ENCODE measurements at regions not wholly inside any gene's neighbourhood (a gene's known extent, or its start where the extent isn't known, plus 50 kb on each side); places are given as distances from the start of the nearest gene placed in this dataset.

DNA sequence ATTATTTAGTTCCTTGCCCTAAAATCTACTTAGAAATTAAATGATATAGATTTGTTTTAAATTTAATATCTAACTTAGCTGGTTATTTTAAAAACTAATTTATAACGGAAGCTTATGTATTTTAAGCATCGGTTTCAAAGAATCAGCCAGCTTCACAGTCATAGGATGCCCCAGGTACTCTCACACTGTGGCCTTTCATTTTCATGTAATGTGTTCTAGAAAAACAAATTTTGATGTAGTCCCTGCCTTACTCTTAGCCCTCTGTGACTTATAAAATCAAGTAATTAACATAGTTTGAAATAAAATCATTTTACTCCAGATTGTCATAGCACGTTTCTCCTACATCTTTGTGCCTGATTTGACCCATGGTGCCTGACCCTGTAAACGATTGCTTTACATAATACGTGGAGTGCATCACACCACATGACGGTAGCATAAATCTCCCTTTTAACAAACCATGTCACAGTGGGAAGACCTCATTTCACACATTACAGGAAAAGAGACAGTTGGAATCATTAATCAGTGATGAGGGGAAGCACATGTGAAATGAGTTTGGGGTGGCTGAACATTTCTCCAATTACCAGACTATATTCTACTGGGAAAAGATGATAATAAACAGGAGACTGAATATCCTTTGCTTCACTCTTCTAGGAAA lies 731.5 kb upstream of the CDH9 start:
- CTCF ChIA-PET (ENCODE audit: partially characterized antibody) = no interaction called here
- H2AK5ac ChIP-seq (ENCODE audit: low read depth, low read length) = no peak overlapping the region
- no peaks in the 10 kb centered on the region for H3K27me3 ChIP-seq (replicated peaks in 1 of 4; ENCODE audit: control insufficient read depth in 3 of 4, extremely low read depth in 1 of 4, insufficient read depth in 3 of 4, low read length in 3 of 4)
- no peak overlapping the region for H3K18ac ChIP-seq (ENCODE audit: extremely low read depth, low read length)
- no peak overlapping the region for H4K8ac ChIP-seq (ENCODE audit: extremely low read depth, insufficient read depth, low read length)
- no peaks in the 10 kb centered on the region for H3K4me1 ChIP-seq (replicated peaks in 1 of 4; ENCODE audit: control insufficient read depth in 3 of 4, insufficient read depth in 4 of 4, low read length in 3 of 4)
- no peak overlapping the region for H4K5ac ChIP-seq (ENCODE audit: insufficient read length, low read depth, low read length)
- 94% methylated on average over 6 of the region's 6 CpGs; no CpG with 5 or more reads in 1 of the 2 experiments for WGBS, 2 experiments (ENCODE audit: extremely low coverage in 1 of 2, insufficient coverage in 1 of 2, insufficient read length in 1 of 2, insufficient replicate concordance in 2 of 2, low coverage in 1 of 2, low lambda C conversion rate in 2 of 2, missing lambda C conversion rate in 1 of 2)
- POLR2A ChIA-PET (ENCODE audit: partially characterized antibody) = no interaction called here
- no peaks in the 10 kb centered on the region for H3K79me1 ChIP-seq (ENCODE audit: low read depth, low read length)
- no peak overlapping the region for H3K56ac ChIP-seq (replicated peaks; ENCODE audit: insufficient read length, low read depth, low read length)
- no peak overlapping the region for H3K27ac ChIP-seq (ENCODE audit: low read depth, low read length)
- H2AFZ ChIP-seq (ENCODE audit: low read length) = peak overlapping the region; percentile 78
- H3K4me2 ChIP-seq (ENCODE audit: insufficient read depth in 1 of 2, low read depth in 2 of 2, low read length in 2 of 2) = no peak overlapping the region
- H3K4ac ChIP-seq (replicated peaks; ENCODE audit: insufficient read length, low read depth, low read length) = no peak overlapping the region
- no peak overlapping the region for H2BK15ac ChIP-seq (ENCODE audit: low read length)
- H3K79me2 ChIP-seq (ENCODE audit: control insufficient read depth in 1 of 2, insufficient read depth in 2 of 2, low read length in 2 of 2) = no peaks in the 10 kb centered on the region
- H3K4me3 ChIP-seq (ENCODE audit: extremely low read depth in 1 of 4, insufficient read depth in 2 of 4, low read depth in 3 of 4, low read length in 4 of 4) = no peak overlapping the region
- no peaks in the 10 kb centered on the region for H3K36me3 ChIP-seq (ENCODE audit: control insufficient read depth in 2 of 4, insufficient read depth in 4 of 4, low read length in 3 of 4)
- H3K14ac ChIP-seq (ENCODE audit: insufficient read length) = no peak overlapping the region
- H4K91ac ChIP-seq (replicated peaks; ENCODE audit: insufficient read length, low read length) = no peak overlapping the region
- H3K23me2 ChIP-seq (ENCODE audit: low read depth, low read length) = no peaks in the 10 kb centered on the region
- no peak overlapping the region for H2BK12ac ChIP-seq (ENCODE audit: low read depth, low read length)
- TF ChIP-seq RXRA (IDR thresholded peaks at IDR 0.05; ENCODE audit: insufficient read depth, low read depth, low read length) (no peak), YY1 (IDR thresholded peaks at IDR 0.05; ENCODE audit: low read depth, low read length) (no peak), SAP30 (IDR thresholded peaks at IDR 0.05; ENCODE audit: insufficient read depth, insufficient replicate concordance, low read length) (no peak), CBX5 (IDR thresholded peaks at IDR 0.05; ENCODE audit: low read depth, low read length) (no peak)
- no peaks in the 10 kb centered on the region for H4K20me1 ChIP-seq (replicated peaks in 1 of 2; ENCODE audit: control insufficient read depth in 1 of 2, insufficient read depth in 2 of 2, low read length in 2 of 2)
- no peak overlapping the region for H2BK5ac ChIP-seq (ENCODE audit: low read depth, low read length)
- no peaks in the 10 kb centered on the region for H3K9me3 ChIP-seq (ENCODE audit: insufficient read depth in 2 of 2, low read depth in 1 of 2, low read length in 1 of 2)
- H2BK20ac ChIP-seq (ENCODE audit: low read length) = no peak overlapping the region
- no peak overlapping the region for H3K23ac ChIP-seq (ENCODE audit: insufficient read length)
- no peak for FAIRE-seq
- no peak overlapping the region for H2BK120ac ChIP-seq (replicated peaks; ENCODE audit: low read depth, low read length)
- no peak for DNase-seq (ENCODE audit: low read depth in 1 of 2, low spot score in 2 of 2)
- no peak overlapping the region for H3K9ac ChIP-seq (replicated peaks in 1 of 4; ENCODE audit: extremely low read depth in 1 of 4, low read depth in 3 of 4, low read length in 3 of 4)

Measured in H1 (cell line).